ENCODE measurements at regions not wholly inside any gene's neighbourhood (a gene's known extent, or its start where the extent isn't known, plus 50 kb on each side); places are given as distances from the start of the nearest gene placed in this dataset.

GRCh38 chr10:36492590-36493515 is 632.5 kb upstream of the ANKRD30A start:
- peak overlapping the region; percentile 67 for H2BK20ac ChIP-seq (ENCODE audit: low read depth, low read length)
- H3K9ac ChIP-seq (ENCODE audit: low read depth, low read length), result no peak overlapping the region
- ChIA-PET POLR2A (ENCODE audit: unreplicated experiment) (no interaction called here), CTCF (interaction anchor here (0.6 to 1.0 kb wide), 4 partner anchors 18 to 577 kb away, joined by 3 to 5 read pairs (median 4); no protein-coding TSS in a partner anchor)
- in situ Hi-C loops (cut with MboI; ENCODE audit: low sequenced_read_pairs) (no loop called here), intact Hi-C loops (cut with micrococcal nuclease) (loop anchor here (10.0 kb wide), 2 partner anchors 148 to 858 kb away; no protein-coding TSS in a partner anchor), dilution Hi-C loops (cut with HindIII; ENCODE audit: low sequenced_read_pairs, unreplicated experiment) (no loop called here)
- H4K91ac ChIP-seq (ENCODE audit: insufficient read depth, low read depth, low read length), result peak overlapping the region; percentile 77
- peak overlapping the region; percentile 58 for H3K14ac ChIP-seq (replicated peaks; ENCODE audit: low read depth, low read length)
- no peaks in the 10 kb centered on the region; the same call in 1 of the 2 replicates for H4K20me1 ChIP-seq (ENCODE audit: insufficient read depth, low read length)
- H3K79me1 ChIP-seq (ENCODE audit: low read depth in 1 of 2, low read length in 2 of 2), result no peaks in the 10 kb centered on the region
- H3K4me2 ChIP-seq (ENCODE audit: low read depth, low read length), result peak overlapping the region; percentile 63; the same call in 1 of the 2 replicates
- H3K9me1 ChIP-seq (ENCODE audit: insufficient read depth, low read length), result peaks cover 15% of the 10 kb centered on the region
- no TSS peak for BruUV-seq (replicated peaks)
- no CpG with 5 or more reads among the region's 4 CpGs for WGBS, 2 experiments (ENCODE audit: extremely low coverage in 2 of 2, insufficient read length in 1 of 2)
- H4K5ac ChIP-seq (ENCODE audit: low read depth, low read length), result peak overlapping the region; percentile 31; the same call in 1 of the 2 replicates
- peak; percentile 66 for TF ChIP-seq BHLHE40 (IDR thresholded peaks at IDR 0.05; ENCODE audit: low read depth, low read length)
- peak; percentile 22; the same call in 1 of the 2 replicates for TF ChIP-seq FOS (IDR thresholded peaks at IDR 0.05; ENCODE audit: low read depth, low read length)
- TF ChIP-seq USF2 (IDR thresholded peaks at IDR 0.05; ENCODE audit: low read depth, low read length), result no peak
- TF ChIP-seq RAD21 (IDR thresholded peaks at IDR 0.05; ENCODE audit: low read length), result peak; percentile 6; the same call in 1 of the 2 replicates
- H3K18ac ChIP-seq (ENCODE audit: low read depth, low read length), result peak overlapping the region; percentile 63; the same call in 1 of the 2 replicates
- no peaks in the 10 kb centered on the region for H3K27me3 ChIP-seq (ENCODE audit: control insufficient read depth, insufficient read depth, low read length)
- no peak overlapping the region for H3K4me3 ChIP-seq (ENCODE audit: insufficient read depth, low read depth, low read length)
- peak overlapping the region; percentile 46 for H3K23ac ChIP-seq (ENCODE audit: low read depth, low read length)
- no peaks in the 10 kb centered on the region for H3K9me3 ChIP-seq (ENCODE audit: control insufficient read depth, insufficient read depth, low read length)
- H3K36me3 ChIP-seq (ENCODE audit: control insufficient read depth, insufficient read depth, low read length), result no peaks in the 10 kb centered on the region
- H4K8ac ChIP-seq (ENCODE audit: low read depth in 2 of 2, low read length in 2 of 2), result peak overlapping the region; percentile 73 to 75
- peak overlapping the region; percentile 87 for H2BK5ac ChIP-seq (ENCODE audit: low read depth, low read length, poor library complexity, severe bottlenecking)
- ATAC-seq (ENCODE audit: low read depth), result peak; percentile 54
- peak overlapping the region; percentile 75 for H3K4ac ChIP-seq (ENCODE audit: low read depth, low read length)
- peaks cover 21% of the 10 kb centered on the region for H3K4me1 ChIP-seq (ENCODE audit: control insufficient read depth, insufficient read depth, low read length)
- no peak overlapping the region for H2AFZ ChIP-seq (replicated peaks; ENCODE audit: low read length, poor library complexity)
- peak overlapping the region; percentile 83 for H2AK5ac ChIP-seq (ENCODE audit: low read depth, low read length)
- H2BK120ac ChIP-seq (ENCODE audit: low read depth, low read length), result peak overlapping the region; percentile 84
- H3K56ac ChIP-seq (ENCODE audit: extremely low read depth, insufficient read depth, low read length), result peak overlapping the region; percentile 78
- H3K27ac ChIP-seq (ENCODE audit: insufficient read depth, low read length), result peak overlapping the region; percentile 64
- no peak overlapping the region for H2AK9ac ChIP-seq (replicated peaks; ENCODE audit: low read depth, low read length, poor library complexity)
- peak overlapping the region; percentile 84 for H2BK15ac ChIP-seq (ENCODE audit: low read depth, low read length)
- DNase-seq, result peak; percentile 84

Data from IMR-90 (cell line).